ENCODE measurements at regions not wholly inside any gene's neighbourhood (a gene's known extent, or its start where the extent isn't known, plus 50 kb on each side); places are given as distances from the start of the nearest gene placed in this dataset.
"Not testable (repeated sequence)": the region's sequence is repeated elsewhere in the genome, so short reads cannot be mapped to it uniquely, and the experiment has no call there.

DNA sequence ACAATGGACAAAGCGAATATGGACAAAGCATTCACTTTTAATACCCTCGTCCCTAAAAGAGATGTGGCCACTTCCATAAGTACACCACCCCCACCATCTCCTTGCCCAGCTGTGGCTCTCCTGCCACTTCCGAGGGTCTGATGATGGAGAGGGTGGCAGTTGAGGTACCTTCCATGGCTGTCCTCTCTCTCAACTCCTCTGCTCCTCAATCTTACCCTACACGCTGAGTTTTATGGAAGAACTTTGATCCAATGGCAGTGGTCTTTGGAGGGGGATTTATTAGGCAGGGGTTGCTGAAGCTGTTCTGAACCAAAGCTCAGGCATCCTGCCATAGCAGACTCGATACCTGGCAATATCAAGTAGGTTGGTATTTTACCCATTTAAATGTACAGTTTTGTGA is 413.0 kb downstream of the TSHZ3 start:
- Histone ChIP-seq H3K9me3 (ENCODE audit: control insufficient read depth, insufficient read depth, low read depth, low read length) (no peaks in the 10 kb centered on the region), H3K4me2 (ENCODE audit: extremely low read depth, insufficient read depth, low read length) (no peak overlapping the region), H3K27ac (ENCODE audit: insufficient read depth, low read length) (no peak overlapping the region), H3K4me1 (ENCODE audit: control insufficient read depth, extremely low read depth, insufficient read depth, low read length) (no peaks in the 10 kb centered on the region), H3K4me3 (replicated peaks in 1 of 4; ENCODE audit: control extremely low read depth in 1 of 4, insufficient read depth in 1 of 4, low read depth in 3 of 4, low read length in 4 of 4) (no peak overlapping the region), H2AFZ (ENCODE audit: low read length) (no peak overlapping the region), H3K79me2 (ENCODE audit: control insufficient read depth, insufficient read depth, low read length) (no peaks in the 10 kb centered on the region), H3K9ac (ENCODE audit: insufficient read depth, low read length) (no peak overlapping the region), H3K36me3 (ENCODE audit: control insufficient read depth, insufficient read depth, low read length) (no peaks in the 10 kb centered on the region), H3K27me3 (ENCODE audit: control insufficient read depth, insufficient read depth, low read length) (no peaks in the 10 kb centered on the region), H4K20me1 (ENCODE audit: control insufficient read depth, extremely low read depth, insufficient read depth, low read length) (no peaks in the 10 kb centered on the region)
- TF ChIP-seq CTCF (conservative IDR thresholded peaks at IDR 0.05 in 1 of 2, IDR thresholded peaks at IDR 0.05 in 1 of 2; ENCODE audit: low read depth in 1 of 2, low read length in 2 of 2) (no peak), EZH2 (IDR thresholded peaks at IDR 0.05; ENCODE audit: low read length, missing control alignments) (no peak)
- no peak for DNase-seq (ENCODE audit: low read depth in 2 of 2)

GRCh38 chr19:30935146-30935545 is 414.1 kb downstream of the TSHZ3 start:
- H3K4me3 ChIP-seq (replicated peaks in 1 of 4; ENCODE audit: control extremely low read depth in 1 of 4, insufficient read depth in 1 of 4, low read depth in 3 of 4, low read length in 4 of 4), result no peak overlapping the region
- no peak overlapping the region for H3K27ac ChIP-seq (ENCODE audit: insufficient read depth, low read length)
- no peaks in the 10 kb centered on the region for H3K4me1 ChIP-seq (ENCODE audit: control insufficient read depth, extremely low read depth, insufficient read depth, low read length)
- no peaks in the 10 kb centered on the region for H3K9me3 ChIP-seq (ENCODE audit: control insufficient read depth, insufficient read depth, low read depth, low read length)
- no peaks in the 10 kb centered on the region for H4K20me1 ChIP-seq (ENCODE audit: control insufficient read depth, extremely low read depth, insufficient read depth, low read length)
- H3K4me2 ChIP-seq (ENCODE audit: extremely low read depth, insufficient read depth, low read length), result no peak overlapping the region
- H3K9ac ChIP-seq (ENCODE audit: insufficient read depth, low read length), result no peak overlapping the region
- H3K27me3 ChIP-seq (ENCODE audit: control insufficient read depth, insufficient read depth, low read length), result no peaks in the 10 kb centered on the region
- TF ChIP-seq EZH2 (IDR thresholded peaks at IDR 0.05; ENCODE audit: low read length, missing control alignments) (no peak), CTCF (conservative IDR thresholded peaks at IDR 0.05 in 1 of 2, IDR thresholded peaks at IDR 0.05 in 1 of 2; ENCODE audit: low read depth in 1 of 2, low read length in 2 of 2) (no peak)
- H3K79me2 ChIP-seq (ENCODE audit: control insufficient read depth, insufficient read depth, low read length), result no peaks in the 10 kb centered on the region
- no peaks in the 10 kb centered on the region for H3K36me3 ChIP-seq (ENCODE audit: control insufficient read depth, insufficient read depth, low read length)
- H2AFZ ChIP-seq (ENCODE audit: low read length), result no peak overlapping the region
- DNase-seq (ENCODE audit: low read depth in 2 of 2), result no peak

DNA sequence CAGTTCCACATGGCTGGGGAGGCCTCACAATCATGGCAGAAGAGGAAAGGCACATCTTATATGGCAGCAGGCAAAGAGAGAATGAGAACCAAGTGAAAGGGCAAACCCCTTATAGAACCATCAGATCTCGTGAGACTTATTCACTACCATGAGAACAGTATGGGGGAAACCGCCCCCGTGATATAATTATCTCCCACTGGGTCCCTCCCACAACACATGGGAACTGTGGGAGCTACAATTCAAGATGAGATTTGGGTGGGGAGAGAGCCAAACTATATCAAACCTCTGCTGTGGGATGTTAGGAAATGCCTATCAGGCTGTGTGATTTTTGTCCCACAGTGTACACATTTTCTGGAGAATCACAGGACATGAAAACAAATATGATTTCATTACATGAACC is 415.8 kb downstream of the TSHZ3 start:
- not testable (repeated sequence) for H3K79me2 ChIP-seq (ENCODE audit: control insufficient read depth, insufficient read depth, low read length); H3K27ac ChIP-seq (ENCODE audit: insufficient read depth, low read length); H3K36me3 ChIP-seq (ENCODE audit: control insufficient read depth, insufficient read depth, low read length); H3K9ac ChIP-seq (ENCODE audit: insufficient read depth, low read length); H2AFZ ChIP-seq (ENCODE audit: low read length); H3K4me1 ChIP-seq (ENCODE audit: control insufficient read depth, extremely low read depth, insufficient read depth, low read length); DNase-seq (ENCODE audit: low read depth in 2 of 2); H3K4me3 ChIP-seq (replicated peaks in 1 of 4; ENCODE audit: control extremely low read depth in 1 of 4, insufficient read depth in 1 of 4, low read depth in 3 of 4, low read length in 4 of 4); H3K4me2 ChIP-seq (ENCODE audit: extremely low read depth, insufficient read depth, low read length); H3K9me3 ChIP-seq (ENCODE audit: control insufficient read depth, insufficient read depth, low read depth, low read length); H4K20me1 ChIP-seq (ENCODE audit: control insufficient read depth, extremely low read depth, insufficient read depth, low read length); H3K27me3 ChIP-seq (ENCODE audit: control insufficient read depth, insufficient read depth, low read length)

- no peak for TF ChIP-seq EZH2 (IDR thresholded peaks at IDR 0.05; ENCODE audit: low read length, missing control alignments)
- no peaks in the 10 kb centered on the region for H3K36me3 ChIP-seq (ENCODE audit: control insufficient read depth, insufficient read depth, low read length)
- H2AFZ ChIP-seq (ENCODE audit: low read length), result no peak overlapping the region
- no peak overlapping the region for H3K27ac ChIP-seq (ENCODE audit: insufficient read depth, low read length)
- no peaks in the 10 kb centered on the region for H4K20me1 ChIP-seq (ENCODE audit: control insufficient read depth, extremely low read depth, insufficient read depth, low read length)
- H3K9me3 ChIP-seq (ENCODE audit: control insufficient read depth, insufficient read depth, low read depth, low read length), result no peaks in the 10 kb centered on the region
- no peaks in the 10 kb centered on the region for H3K79me2 ChIP-seq (ENCODE audit: control insufficient read depth, insufficient read depth, low read length)
- no peak for DNase-seq (ENCODE audit: low read depth in 2 of 2)
- no peaks in the 10 kb centered on the region for H3K4me1 ChIP-seq (ENCODE audit: control insufficient read depth, extremely low read depth, insufficient read depth, low read length)
- H3K27me3 ChIP-seq (ENCODE audit: control insufficient read depth, insufficient read depth, low read length), result no peaks in the 10 kb centered on the region
- no peak overlapping the region for H3K9ac ChIP-seq (ENCODE audit: insufficient read depth, low read length)
- no peak overlapping the region for H3K4me2 ChIP-seq (ENCODE audit: extremely low read depth, insufficient read depth, low read length)
- no peak overlapping the region for H3K4me3 ChIP-seq (replicated peaks in 1 of 4; ENCODE audit: control extremely low read depth in 1 of 4, insufficient read depth in 1 of 4, low read depth in 3 of 4, low read length in 4 of 4)
These were observed 416.4 kb downstream of the TSHZ3 start for GRCh38 chr19:30932854-30933253.

Measured in fibroblast of lung (primary cell).